ENCODE measurements at regions not wholly inside any gene's neighbourhood (a gene's known extent, or its start where the extent isn't known, plus 50 kb on each side); places are given as distances from the start of the nearest gene placed in this dataset.

GRCh38 chr3:174536319-174536718 lies 322.8 kb upstream of the NAALADL2 start:
- TF ChIP-seq, protein P1, sequence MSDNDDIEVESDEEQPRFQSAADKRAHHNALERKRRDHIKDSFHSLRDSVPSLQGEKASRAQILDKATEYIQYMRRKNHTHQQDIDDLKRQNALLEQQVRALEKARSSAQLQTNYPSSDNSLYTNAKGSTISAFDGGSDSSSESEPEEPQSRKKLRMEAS (IDR thresholded peaks at IDR 0.05; ENCODE audit: insufficient read depth, insufficient read length), result no peak
- no peak for TF ChIP-seq CTCF (IDR thresholded peaks at IDR 0.05; ENCODE audit: extremely low read depth in 1 of 2, insufficient read depth in 1 of 2, low read depth in 1 of 2, low read length in 2 of 2)
- TF ChIP-seq POLR2AphosphoS5 (IDR thresholded peaks at IDR 0.05; ENCODE audit: insufficient read depth, low read depth, low read length), result no peak
- TF ChIP-seq EZH2 (IDR thresholded peaks at IDR 0.05; ENCODE audit: borderline replicate concordance, low read depth, low read length, severe bottlenecking), result no peak
- no peak for TF ChIP-seq MYC (IDR thresholded peaks at IDR 0.05; ENCODE audit: low read depth, low read length)
- no peak for TF ChIP-seq POLR2A (IDR thresholded peaks at IDR 0.05; ENCODE audit: low read depth, low read length)
- no peak for TF ChIP-seq JUN (IDR thresholded peaks at IDR 0.05; ENCODE audit: borderline replicate concordance, insufficient read depth, insufficient read length, low read depth)

Measured in endothelial cell of umbilical vein (primary cell).